HG02588 (cell line): ENCODE measurements at regions not wholly inside any gene's neighbourhood (a gene's known extent, or its start where the extent isn't known, plus 50 kb on each side); places are given as distances from the start of the nearest gene placed in this dataset.

ENCODE experiments used
- ATAC-seq: cut with Tn5 transposase; IDR thresholded peaks from one replicate; pipeline ENCODE4 v1.9.1; 2021; ENCODE audit warnings: mild to moderate bottlenecking, moderate library complexity; ENCODE audit not compliant: unreplicated experiment

DNA sequence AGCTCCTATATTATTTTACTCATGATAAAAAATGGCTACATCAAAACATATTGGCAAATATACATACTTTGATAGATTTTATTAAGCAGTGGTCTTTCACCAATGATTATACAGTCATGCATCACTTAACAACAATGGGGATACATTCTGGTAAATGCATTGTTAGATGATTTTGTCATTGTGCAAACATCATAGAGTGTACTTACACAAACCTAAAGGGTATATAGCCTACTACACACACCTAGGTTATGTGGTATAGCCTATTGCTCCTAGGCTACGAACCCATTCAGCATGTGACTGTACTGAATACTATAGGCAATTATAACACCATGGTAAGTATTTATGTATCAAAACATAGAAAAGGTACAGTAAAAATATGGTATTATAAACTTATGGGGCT is 98.9 kb upstream of the IL6 start:
- no peak for ATAC-seq

DNA sequence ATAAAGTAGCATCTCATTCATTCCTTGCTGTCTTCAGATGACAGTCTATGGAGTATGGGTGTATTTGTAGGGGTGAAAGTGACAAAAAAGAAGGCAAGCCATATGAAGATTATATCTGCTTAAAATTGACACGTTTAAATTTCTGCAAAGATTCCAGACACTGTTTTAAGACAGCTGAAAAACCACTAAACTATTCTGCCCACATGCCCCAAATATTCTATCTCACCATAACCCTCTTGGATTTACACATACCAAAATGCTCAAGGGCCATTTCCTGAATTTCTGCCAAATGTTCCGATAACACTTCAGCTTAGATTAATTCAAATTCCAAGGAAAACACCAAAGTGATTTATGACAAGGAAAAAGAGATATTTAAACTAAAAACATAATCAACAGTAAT is 99.9 kb upstream of the IL6 start:
- no peak for ATAC-seq

DNA sequence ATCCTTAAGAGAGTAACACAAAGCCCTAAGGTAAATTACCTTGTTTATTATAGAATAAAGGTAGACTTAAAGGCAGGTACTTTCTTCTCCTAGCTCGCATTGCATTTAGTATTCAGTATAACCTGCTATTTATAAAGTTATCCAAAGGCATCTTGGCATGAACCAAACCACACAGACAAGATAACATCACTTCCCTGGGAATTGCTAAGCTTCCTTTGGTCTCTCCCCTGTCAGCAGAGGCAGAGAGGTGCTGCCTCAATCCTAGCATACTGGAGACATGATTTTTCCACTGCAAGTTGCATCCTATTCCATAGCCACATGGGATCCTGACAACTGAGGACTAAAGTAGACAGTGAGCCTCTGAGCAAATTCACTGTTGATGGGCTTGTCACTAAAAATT is 101.7 kb upstream of the IL6 start:
- no peak for ATAC-seq

DNA sequence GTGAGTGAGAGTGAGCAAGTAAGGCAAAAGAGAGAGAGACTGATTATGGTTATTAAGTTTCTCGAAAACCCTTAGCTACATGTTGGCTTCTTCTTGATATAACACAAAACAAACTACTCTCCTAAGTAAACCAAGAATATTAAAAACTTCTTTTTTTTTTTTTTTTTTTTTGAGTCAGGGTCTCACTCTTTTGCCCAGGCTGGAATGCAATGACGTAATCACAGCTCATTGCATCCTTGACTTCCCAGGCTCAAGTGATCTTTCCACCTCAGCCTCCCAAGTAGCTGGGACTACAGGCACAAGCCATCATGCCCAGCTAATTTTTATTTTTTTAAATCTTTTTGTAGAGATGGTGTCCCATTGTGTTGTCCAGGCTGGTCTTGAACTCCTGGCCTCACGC is 102.2 kb upstream of the IL6 start:
- no peak for ATAC-seq

DNA sequence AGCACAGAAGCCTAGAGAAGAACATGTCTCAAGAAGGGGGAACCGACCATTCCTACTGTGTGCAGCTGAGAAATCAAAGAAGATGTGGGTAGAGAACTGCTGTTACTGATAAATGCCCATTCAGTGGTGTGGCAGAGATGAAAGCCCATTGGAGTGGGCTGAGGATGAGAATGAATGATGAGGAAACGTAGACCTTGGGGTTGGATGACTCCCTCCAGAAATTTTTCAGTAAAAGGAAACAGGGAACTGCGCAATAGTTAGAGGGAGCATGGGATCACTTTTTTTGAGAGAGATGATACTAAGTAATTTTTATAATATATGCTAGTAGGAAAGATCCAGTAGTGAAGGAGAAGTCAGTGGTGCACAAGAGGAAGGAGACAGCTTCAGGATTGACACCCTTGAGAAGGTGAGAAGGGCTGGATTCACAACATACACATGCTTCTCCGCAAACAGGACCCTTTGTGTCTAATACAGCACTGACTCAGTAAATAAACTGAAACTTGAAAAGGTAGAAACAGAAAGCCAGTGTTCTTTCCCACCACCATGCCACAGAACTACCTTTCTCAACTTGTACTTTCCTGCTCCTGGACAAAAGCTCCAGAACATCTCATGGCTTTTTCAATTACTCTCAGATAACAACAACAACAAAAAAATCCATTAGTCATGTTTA is 104.7 kb upstream of the IL6 start:
- ATAC-seq: no peak

DNA sequence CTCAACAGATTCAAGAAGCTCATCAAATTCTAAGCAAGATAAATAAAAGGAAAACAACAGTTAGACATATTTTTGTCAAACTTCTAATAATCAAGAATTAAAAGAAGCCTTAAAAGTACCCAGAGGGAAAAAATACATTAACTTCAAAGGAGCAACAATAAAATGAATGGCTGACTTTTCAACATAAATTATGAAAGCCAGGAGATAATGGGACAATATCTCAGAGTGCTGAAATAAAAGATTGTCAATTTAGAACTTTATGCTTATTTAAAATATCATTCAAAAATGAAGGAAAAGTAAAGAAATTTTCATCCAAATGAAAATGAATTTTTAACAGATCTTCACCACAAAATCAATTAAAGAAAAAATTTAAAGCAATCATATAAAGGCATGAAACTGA is 108.5 kb upstream of the IL6 start:
- ATAC-seq: no peak

DNA sequence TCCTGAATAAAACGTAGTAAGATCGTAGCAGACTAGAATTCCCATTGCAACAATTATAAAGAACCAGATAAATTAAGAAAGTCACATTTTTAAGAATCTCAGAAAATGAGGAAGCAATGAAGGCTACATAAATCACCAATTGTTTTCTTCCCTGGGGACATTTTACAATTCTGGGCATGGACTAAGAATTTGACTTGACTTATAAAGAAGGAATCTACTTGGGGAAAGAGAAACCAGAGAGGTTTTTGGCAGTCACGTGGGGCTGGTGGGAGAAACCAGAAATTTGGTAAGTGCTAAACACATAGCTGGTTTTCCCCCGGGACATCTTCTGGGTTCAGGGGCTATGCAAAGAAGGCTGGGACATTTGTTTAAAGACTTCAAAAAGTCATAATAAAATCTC is 109.8 kb upstream of the IL6 start:
- no peak for ATAC-seq

DNA sequence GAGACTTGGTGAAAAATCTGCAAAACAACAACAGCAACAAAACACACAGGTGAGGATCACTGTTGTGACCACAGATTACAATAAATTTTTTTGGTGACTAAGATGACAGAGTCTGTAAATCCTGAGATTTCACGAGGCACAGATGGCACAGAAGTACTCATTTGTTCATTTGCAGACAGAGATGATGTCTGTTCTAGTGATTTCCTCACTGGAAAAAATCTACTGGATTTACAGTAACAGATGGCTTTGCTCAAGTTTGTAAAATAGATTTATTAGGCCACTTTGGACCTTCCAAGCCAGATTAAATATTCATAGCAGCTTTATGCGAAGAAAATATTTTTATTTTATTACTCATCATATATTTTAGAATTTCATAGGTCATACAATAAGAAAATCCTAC is 113.5 kb upstream of the IL6 start:
- no peak for ATAC-seq

DNA sequence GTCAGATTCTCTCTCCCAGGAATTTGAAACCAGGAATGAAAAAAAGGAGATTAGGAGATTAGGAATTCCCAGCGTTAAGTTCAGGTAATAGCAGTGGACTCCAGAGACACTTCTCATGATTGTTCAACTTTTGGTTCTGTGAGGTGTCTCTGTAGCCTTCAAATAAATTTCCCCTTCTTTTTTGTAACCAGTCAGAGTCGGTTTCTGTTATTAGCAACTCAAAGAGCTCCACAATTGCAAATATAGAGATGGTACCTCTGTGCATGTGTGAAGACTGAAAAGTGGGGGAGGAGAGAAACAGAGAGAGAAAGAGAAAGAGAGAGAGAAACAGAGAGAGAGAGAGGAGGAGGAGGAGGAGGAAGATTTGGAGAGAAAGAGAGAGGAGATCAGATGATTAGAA is 112.8 kb upstream of the STEAP1B start:
- ATAC-seq: no peak

DNA sequence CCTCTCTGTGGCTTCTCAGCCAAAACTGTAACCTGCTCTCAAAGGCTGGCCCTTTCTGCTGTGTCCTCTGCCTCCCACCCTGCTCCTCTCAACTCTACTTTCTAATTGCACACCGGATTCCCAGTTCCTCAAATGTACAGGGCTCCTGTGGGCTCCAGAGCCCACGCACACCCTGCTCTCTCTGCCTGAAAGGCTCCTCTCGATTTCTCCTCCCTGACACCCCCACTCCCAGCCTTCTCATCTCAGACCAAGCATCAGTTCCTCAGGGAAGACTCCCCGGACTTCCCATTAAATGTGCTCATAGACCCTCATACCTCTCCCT is 111.7 kb upstream of the STEAP1B start:
- ATAC-seq: peak; percentile 67

DNA sequence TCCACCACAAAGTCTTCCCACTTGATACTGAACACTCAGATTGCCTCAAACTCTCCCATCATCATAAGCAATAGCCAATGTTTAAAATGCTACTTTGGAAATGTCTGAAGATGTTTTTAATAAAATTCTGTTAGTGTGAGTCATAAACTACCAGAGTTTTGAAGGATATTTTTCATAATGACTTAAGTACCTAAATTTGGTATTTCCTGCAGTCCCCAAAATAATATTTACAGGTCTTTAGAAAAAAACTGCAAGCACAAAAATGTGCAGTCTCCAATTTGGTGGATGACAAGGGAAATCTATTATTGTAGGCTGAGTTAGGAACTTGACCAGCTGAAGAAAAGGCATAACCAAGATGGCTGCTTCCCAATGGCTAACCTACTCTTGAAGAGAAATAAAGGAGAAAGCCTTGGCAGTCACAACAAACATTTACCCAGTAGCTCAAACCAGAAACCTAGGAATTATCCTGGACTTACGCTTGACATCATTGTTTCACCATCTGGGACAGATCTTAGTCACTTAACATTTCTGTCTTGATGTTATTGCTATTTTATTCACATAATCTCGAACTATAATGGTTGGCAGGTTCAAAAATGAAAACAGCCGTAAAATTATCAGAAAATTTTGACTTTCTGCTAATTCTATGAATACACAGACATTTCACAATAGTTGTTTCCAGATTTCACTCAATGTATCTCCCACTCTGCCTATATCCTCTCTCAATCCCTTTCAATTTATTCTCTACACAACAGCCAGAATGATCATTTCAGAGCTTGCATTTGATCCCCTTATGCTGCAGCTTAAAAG is 111.2 kb upstream of the STEAP1B start:
- no peak for ATAC-seq

DNA sequence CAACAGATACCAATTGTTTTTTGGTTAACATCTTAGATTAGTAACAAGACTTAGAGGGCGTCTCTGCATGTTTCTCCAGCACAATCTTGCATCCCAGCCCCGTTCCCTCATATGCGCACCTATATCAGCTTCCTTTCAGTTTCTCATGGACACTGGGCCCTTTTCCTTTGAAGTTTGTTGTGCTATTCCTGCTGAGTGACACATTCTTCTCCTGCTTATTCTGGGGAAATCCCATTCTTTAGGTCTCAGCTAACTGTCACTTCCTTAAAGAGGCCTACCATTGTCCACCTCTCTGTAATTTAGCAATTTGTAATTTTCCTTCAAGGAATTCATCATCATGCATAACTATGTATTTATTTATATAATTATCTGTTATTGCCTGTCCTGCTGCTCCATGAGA is 110.3 kb upstream of the STEAP1B start:
- ATAC-seq: no peak

DNA sequence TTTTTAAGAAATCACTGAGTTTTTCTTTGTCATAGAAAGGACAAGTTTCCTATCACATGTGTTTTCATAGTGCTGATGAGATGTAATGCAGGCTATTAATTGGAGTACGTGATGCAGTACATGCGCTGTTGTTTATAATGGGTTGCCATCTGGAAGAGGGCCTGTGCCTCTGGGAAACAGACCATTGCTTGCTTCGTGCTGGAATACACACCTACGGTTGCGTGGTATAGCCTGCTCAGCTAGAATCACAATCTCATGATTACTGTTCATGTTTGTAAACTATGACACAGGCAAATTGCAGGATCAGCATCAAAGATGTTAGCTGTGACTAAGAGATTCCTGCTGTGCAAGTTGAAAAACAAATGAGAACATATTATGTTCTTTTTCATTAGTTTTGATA is 107.2 kb upstream of the STEAP1B start:
- no peak for ATAC-seq

DNA sequence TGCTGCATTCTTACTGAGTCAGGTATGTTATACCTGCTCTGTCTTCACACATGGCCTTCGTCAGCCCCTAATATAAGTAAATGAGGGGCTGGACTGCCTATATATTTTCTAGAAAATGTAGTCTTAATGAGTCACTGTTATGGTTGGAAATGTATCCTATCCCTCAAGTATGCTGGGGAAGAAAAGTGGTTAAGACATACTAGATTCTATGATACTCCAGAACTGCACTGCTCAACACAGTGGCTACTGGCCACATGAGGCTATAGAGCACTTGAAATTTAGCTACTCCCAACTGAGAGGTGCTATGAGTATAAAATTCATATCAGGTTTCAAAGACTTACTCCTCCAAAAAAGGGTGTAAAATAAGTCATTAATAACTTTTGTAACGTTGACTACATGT is 104.3 kb upstream of the STEAP1B start:
- no peak for ATAC-seq

DNA sequence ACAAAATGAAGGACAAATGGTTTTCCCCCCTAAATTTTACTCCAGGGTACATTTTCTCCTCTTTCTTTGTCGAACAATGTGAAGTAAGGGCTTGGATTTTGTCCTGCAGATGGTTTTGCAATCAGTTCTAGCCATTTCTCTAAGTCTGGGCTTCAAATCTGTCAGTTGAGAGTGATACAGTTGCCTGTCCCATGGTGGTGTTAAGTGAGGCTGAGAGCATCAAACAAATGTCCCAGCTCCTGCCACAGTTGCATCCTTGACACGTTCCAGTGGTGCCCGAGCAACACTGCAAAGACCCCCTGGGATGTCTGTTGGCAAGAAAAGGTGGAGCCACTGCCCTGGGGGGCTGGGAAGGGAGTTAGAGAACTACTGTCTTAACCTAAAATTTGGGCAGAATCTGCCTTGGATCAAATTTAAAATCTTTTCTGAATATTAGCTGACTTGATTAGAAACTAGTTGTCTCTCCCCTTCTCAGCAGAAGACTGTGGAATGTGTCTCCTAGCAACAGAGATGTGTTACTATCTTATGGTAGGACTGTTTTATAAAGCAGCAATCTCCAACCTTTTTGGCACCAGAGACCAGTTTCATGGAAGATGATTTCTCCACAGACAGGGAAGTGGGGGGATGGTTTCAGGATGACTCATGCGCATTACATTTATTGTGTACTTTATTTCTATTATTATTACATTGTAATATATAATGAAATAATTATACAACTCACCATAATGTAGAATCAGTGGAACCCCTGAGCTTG is 102.0 kb upstream of the STEAP1B start:
- ATAC-seq: no peak

DNA sequence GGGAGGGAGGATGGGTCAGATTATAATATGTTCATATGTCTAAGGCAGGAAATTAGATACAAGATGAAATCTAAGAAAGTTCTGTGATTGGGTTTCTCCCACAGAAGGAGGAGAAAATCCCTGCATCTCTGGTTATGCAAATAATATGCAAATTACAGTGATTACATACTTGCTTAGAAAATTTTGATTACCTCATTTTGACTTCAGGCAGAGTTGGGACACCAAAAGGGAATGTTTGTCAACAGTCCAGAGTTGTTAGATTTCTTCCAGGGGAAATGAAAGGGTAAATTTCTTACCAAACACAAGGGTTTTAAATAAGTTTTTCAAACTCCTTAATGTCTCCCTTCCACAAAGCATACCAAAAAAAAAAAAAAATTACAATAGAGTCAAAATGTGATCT is 101.4 kb upstream of the STEAP1B start:
- ATAC-seq: no peak

DNA sequence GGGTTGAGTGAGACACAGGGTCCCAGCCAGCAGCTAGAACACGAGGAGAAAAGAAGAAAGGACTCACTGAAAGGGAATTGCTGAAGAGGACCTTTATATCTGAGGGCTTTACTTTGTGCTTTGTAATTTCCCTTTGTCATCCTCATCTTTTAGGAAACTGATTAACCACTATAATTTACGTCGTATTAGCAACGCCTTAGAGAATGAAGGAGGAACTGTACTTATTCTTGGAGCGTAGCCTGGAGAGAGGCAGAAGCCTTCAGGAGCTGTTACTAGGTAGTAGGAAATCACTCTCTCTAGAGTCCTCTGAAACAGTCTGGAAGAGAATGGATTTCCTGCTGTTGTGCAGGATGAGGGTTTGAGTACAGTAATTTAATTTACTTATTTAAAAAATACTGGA is 101.0 kb upstream of the STEAP1B start:
- ATAC-seq: no peak

DNA sequence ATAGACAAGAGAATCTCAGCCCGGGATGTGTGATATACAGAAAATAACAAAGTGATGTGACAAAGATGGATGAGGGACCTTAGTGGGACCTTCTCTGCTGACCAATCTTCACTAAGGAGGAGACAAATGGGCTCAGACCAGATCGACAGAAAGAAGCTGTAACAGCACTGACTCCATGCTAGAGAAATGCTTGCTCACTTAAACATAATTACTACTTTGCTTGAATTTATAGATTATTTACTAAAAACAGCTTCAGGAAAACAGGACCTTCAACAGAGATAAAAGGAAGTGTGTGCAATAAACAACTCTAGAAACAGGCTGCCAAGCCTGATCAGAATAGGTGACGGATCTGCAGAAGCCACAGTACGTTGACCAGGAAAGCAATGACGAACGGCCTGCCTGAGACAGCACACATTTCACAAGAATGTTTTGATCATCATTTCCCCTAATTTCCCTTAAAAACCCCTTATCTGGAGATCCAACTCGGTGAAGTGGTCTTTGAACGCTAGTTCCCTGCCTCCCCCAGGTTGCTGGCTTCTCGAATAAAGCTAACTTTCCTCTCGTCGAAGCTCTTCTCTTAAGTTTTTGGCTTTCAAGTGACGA is 98.4 kb upstream of the STEAP1B start:
- no peak for ATAC-seq

DNA sequence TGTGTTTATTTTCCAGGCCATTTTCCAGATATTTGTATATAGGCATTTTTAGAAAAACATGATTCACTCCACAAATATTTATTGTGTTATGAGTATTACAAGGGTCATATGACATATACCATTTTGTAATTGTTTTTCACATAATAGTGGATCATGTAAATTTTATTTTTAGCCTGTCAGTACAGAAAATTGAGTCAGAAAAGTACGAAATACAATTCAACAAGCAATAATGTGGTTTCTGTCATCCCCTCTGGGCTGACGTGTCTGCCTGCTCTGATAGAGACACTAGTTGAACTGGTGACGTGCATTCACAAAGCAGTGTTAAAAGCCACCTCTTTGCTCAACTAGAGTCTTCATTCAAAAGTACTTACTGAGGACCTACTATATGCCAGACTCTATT is 97.9 kb upstream of the STEAP1B start:
- ATAC-seq: no peak

DNA sequence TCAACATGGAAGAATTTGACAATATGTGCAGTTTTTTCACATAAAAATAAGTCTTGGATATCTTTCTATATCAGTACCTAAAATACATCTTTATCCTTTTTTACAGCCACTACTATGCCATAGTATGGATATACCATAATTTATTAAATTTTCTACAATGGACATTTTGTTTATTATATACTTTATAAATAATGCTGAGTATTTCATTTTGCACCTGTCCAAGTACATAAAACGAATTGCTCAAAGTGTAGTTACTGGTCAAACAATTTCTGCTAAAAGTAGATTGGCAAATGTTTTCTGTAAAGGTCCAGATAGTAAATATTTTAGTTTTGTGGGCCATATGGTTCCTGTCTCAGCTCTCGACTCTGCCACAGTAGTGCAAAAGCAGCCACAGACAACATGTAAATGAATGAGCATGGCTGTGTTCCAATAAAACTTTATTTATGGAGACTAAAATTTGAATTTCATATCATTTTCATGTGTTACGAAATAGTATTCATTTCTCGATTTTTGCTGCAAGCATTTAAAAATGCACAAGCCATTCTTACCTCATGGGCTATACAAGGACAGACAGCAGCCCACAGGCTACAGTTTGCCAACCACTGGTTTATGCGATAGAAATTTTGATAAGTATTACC is 96.9 kb upstream of the STEAP1B start:
- no peak for ATAC-seq

DNA sequence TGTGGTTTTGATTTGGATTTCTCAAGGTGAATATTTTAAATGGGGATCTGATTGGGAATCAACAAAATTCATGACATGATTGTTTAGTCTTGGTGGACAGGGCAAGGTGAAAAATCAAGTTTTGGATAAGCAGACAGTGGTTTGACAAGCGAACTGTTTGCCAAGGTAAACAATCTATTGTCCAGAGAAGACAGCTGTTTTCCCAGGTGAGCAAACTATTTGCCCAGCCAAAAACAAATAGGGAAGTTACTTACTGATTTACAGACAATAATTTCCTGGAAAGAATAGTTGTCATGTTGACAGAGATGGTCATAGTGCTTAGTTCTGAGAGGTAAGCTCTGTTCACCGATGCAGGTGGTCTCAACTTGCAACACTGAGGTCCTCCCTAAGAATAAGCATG is 94.0 kb upstream of the STEAP1B start:
- ATAC-seq: no peak
